Trophoblast cell (in vitro differentiated cells and primary cell): ENCODE measurements at regions not wholly inside any gene's neighbourhood (a gene's known extent, or its start where the extent isn't known, plus 50 kb on each side); places are given as distances from the start of the nearest gene placed in this dataset.

Experiments
- DNase-seq, 2 donors: peaks; one replicate each; pipeline ENCODE4 v3.0.0-alpha.2; 2016
- H2AFZ ChIP-seq: 2 replicates; pipeline ENCODE4 v1.6.1; 2013; ENCODE audit warnings: low read length, moderate library complexity, mild to moderate bottlenecking; ENCODE audit not compliant: insufficient read depth, poor library complexity
- H2AK5ac ChIP-seq: 2 replicates; pipeline ENCODE4 v1.6.1; 2013; ENCODE audit warnings: mild to moderate bottlenecking, low read length
- H2BK120ac ChIP-seq: 2 replicates; pipeline ENCODE4 v1.6.1; 2013; ENCODE audit warnings: low read length, mild to moderate bottlenecking, moderate library complexity; ENCODE audit not compliant: insufficient read depth, poor library complexity
- H2BK12ac ChIP-seq: 2 replicates; pipeline ENCODE4 v1.6.1; 2013; ENCODE audit warnings: mild to moderate bottlenecking, low read length, moderate library complexity
- H2BK5ac ChIP-seq: 2 replicates; pipeline ENCODE4 v1.6.1; 2013; ENCODE audit warnings: low read length, low read depth, moderate library complexity, mild to moderate bottlenecking; ENCODE audit not compliant: poor library complexity
- H3K14ac ChIP-seq: 2 replicates; pipeline ENCODE4 v1.6.1; 2013; ENCODE audit warnings: mild to moderate bottlenecking, low read length
- H3K18ac ChIP-seq: 2 replicates; pipeline ENCODE4 v1.6.1; 2013; ENCODE audit warnings: mild to moderate bottlenecking, low read length
- H3K23ac ChIP-seq: 2 replicates; pipeline ENCODE4 v1.6.1; 2013; ENCODE audit warnings: low read length
- H3K27ac ChIP-seq: 2 replicates; pipeline ENCODE4 v1.5.1; 2013; ENCODE audit warnings: low read depth, mild to moderate bottlenecking, inconsistent platforms, low read length, moderate library complexity
- H3K27me3 ChIP-seq: 2 replicates; pipeline ENCODE4 v1.6.1; 2013; ENCODE audit warnings: inconsistent platforms, mild to moderate bottlenecking, low read length, moderate library complexity; ENCODE audit not compliant: insufficient read depth
- H3K36me3 ChIP-seq, 2 experiments: 1 replicate in 1 of 2; 2 replicates in 1 of 2; pipeline ENCODE4 v1.6.1; 2013; ENCODE audit warnings: low read length in 2 of 2, mild to moderate bottlenecking in 2 of 2, moderate library complexity in 1 of 2; ENCODE audit not compliant: insufficient read depth in 2 of 2, control insufficient read depth in 1 of 2
- H3K4ac ChIP-seq: 2 replicates; pipeline ENCODE4 v1.6.1; 2013; ENCODE audit warnings: low read depth, mild to moderate bottlenecking, low read length, moderate library complexity
- H3K4me1 ChIP-seq, 2 experiments: 1 replicate in 1 of 2; 2 replicates in 1 of 2; pipeline ENCODE4 v1.6.1; 2013; ENCODE audit warnings: low read length in 2 of 2, mild to moderate bottlenecking in 2 of 2, moderate library complexity in 1 of 2; ENCODE audit not compliant: insufficient read depth in 2 of 2, control insufficient read depth in 1 of 2
- H3K4me2 ChIP-seq: 2 replicates; pipeline ENCODE4 v1.6.1; 2013; ENCODE audit warnings: inconsistent platforms, mild to moderate bottlenecking, low read length, moderate library complexity
- H3K4me3 ChIP-seq: 2 replicates; pipeline ENCODE4 v1.5.1; 2013; ENCODE audit warnings: mild to moderate bottlenecking, low read depth, low read length, inconsistent platforms
- H3K79me1 ChIP-seq: one replicate; pipeline ENCODE4 v1.6.1; 2013; ENCODE audit warnings: low read length
- H3K79me2 ChIP-seq: 2 replicates; pipeline ENCODE4 v1.6.1; 2013; ENCODE audit warnings: low read length, mild to moderate bottlenecking; ENCODE audit not compliant: control insufficient read depth, insufficient read depth, poor library complexity
- H3K9ac ChIP-seq: 2 replicates; pipeline ENCODE4 v1.6.1; 2013; ENCODE audit warnings: mild to moderate bottlenecking, low read length
- H3K9me3 ChIP-seq: 2 replicates; pipeline ENCODE4 v1.6.1; 2013; ENCODE audit warnings: low read depth, mild to moderate bottlenecking, control low read depth, inconsistent platforms, low read length; ENCODE audit not compliant: insufficient read depth
- H4K12ac ChIP-seq: 2 replicates; pipeline ENCODE4 v1.6.1; 2013; ENCODE audit warnings: low read depth, mild to moderate bottlenecking, low read length, moderate library complexity
- H4K8ac ChIP-seq: 2 replicates; pipeline ENCODE4 v1.6.1; 2013; ENCODE audit warnings: low read depth, mild to moderate bottlenecking, low read length, moderate library complexity
- H4K91ac ChIP-seq: one replicate; pipeline ENCODE4 v1.6.1; 2013; ENCODE audit warnings: low read depth, mild to moderate bottlenecking, low read length, moderate library complexity
- WGBS: extraction: QIAGEN DNeasy Blood & Tissue Kit; methylation state at CpG from one replicate; pipeline ENCODE4 v1.1.7; 2013; ENCODE audit warnings: missing lambda C conversion rate; ENCODE audit not compliant: insufficient read length, insufficient coverage; ENCODE audit errors: extremely low coverage; 5-methylcytosine and 5-hydroxymethylcytosine counted together

DNA sequence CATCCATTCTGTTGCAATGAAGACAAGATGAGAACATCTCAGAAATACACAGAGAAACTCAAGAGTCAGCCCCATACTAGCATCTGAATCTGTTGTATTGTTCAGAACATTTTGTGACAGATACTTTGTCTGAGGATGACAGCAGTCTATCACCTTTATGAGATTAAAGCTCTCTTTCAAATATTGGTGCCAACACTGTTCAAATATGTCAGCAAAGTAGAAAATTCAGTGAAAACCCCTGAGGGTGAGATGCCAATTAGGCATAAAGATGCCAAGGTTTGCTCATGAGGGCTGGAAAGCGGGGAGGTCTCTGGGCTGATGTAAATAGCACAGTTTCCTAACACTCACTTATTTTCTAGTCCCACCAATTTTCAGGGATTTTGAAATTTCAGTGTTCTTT is 1054.2 kb upstream of the CRIM1 start:
- H3K4me1 ChIP-seq = no peaks in the 10 kb centered on the region
- H3K36me3 ChIP-seq = no peaks in the 10 kb centered on the region
- H2BK5ac ChIP-seq = no peak overlapping the region
- no peaks in the 10 kb centered on the region for H3K27me3 ChIP-seq
- no peaks in the 10 kb centered on the region for H3K9me3 ChIP-seq
- no peaks in the 10 kb centered on the region for H3K79me2 ChIP-seq
- no peak overlapping the region for H4K8ac ChIP-seq
- H3K4ac ChIP-seq = no peak overlapping the region
- no peak overlapping the region for H3K18ac ChIP-seq
- no peak overlapping the region for H3K23ac ChIP-seq
- no peak overlapping the region for H3K9ac ChIP-seq
- H3K4me3 ChIP-seq = no peak overlapping the region
- H3K14ac ChIP-seq = no peak overlapping the region
- no peak overlapping the region for H2BK120ac ChIP-seq
- no peak for DNase-seq
- no peak overlapping the region for H3K4me2 ChIP-seq
- H2AFZ ChIP-seq = no peak overlapping the region
- H2BK12ac ChIP-seq = no peak overlapping the region
- no CpG with 5 or more reads among the region's 1 CpG for WGBS
- H3K27ac ChIP-seq = no peak overlapping the region
- no peaks in the 10 kb centered on the region for H3K79me1 ChIP-seq
- no peak overlapping the region for H4K12ac ChIP-seq
- H4K91ac ChIP-seq = no peak overlapping the region
- no peak overlapping the region for H2AK5ac ChIP-seq

DNA sequence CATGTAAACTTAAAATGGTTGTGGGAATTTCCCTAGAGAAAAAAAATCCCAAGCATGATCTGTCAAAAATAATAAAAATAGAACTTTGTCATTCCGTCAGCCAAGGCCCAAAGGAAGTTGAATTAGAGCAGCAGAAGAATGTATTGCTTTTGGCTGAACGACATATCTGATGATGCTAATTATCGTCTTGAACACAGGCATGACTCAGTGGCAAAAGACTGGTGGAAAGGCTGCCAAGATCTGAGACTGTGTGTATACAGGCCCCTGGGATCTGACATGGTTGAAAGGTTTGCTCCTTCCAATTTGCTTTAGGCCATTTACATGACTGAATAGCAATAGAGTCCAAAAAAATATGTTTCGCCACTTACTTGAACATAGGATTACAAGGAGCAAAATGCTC is 1057.1 kb upstream of the CRIM1 start:
- no peaks in the 10 kb centered on the region for H3K79me1 ChIP-seq
- no peak overlapping the region for H4K8ac ChIP-seq
- H2AFZ ChIP-seq = no peak overlapping the region
- no peaks in the 10 kb centered on the region for H3K27me3 ChIP-seq
- no peak overlapping the region for H3K4me3 ChIP-seq
- H3K27ac ChIP-seq = no peak overlapping the region
- no peak overlapping the region for H2BK120ac ChIP-seq
- H3K4me2 ChIP-seq = no peak overlapping the region
- H3K4me1 ChIP-seq = no peaks in the 10 kb centered on the region
- no peaks in the 10 kb centered on the region for H3K36me3 ChIP-seq
- no peak overlapping the region for H3K18ac ChIP-seq
- DNase-seq = no peak
- no peaks in the 10 kb centered on the region for H3K9me3 ChIP-seq
- no peak overlapping the region for H3K9ac ChIP-seq
- H4K91ac ChIP-seq = no peak overlapping the region
- H3K14ac ChIP-seq = no peak overlapping the region
- no peak overlapping the region for H3K4ac ChIP-seq
- H3K79me2 ChIP-seq = no peaks in the 10 kb centered on the region
- no peak overlapping the region for H2BK5ac ChIP-seq
- no peak overlapping the region for H2BK12ac ChIP-seq
- H2AK5ac ChIP-seq = no peak overlapping the region
- WGBS = no CpG with 5 or more reads among the region's 4 CpGs
- H3K23ac ChIP-seq = no peak overlapping the region
- no peak overlapping the region for H4K12ac ChIP-seq

- H3K27ac ChIP-seq = no peak overlapping the region
- H2BK5ac ChIP-seq = no peak overlapping the region
- H3K79me2 ChIP-seq = no peaks in the 10 kb centered on the region
- no peak overlapping the region for H3K4ac ChIP-seq
- H3K18ac ChIP-seq = no peak overlapping the region
- no peak overlapping the region for H2BK120ac ChIP-seq
- H3K79me1 ChIP-seq = no peaks in the 10 kb centered on the region
- no peak overlapping the region for H4K12ac ChIP-seq
- H3K36me3 ChIP-seq = no peaks in the 10 kb centered on the region
- H3K27me3 ChIP-seq = no peaks in the 10 kb centered on the region
- H3K4me1 ChIP-seq = no peaks in the 10 kb centered on the region
- WGBS = no CpG with 5 or more reads among the region's 4 CpGs
- H3K9ac ChIP-seq = no peak overlapping the region
- H3K23ac ChIP-seq = no peak overlapping the region
- no peak overlapping the region for H3K4me2 ChIP-seq
- no peak for DNase-seq
- no peak overlapping the region for H4K8ac ChIP-seq
- no peak overlapping the region for H2AK5ac ChIP-seq
- H4K91ac ChIP-seq = no peak overlapping the region
- H3K14ac ChIP-seq = no peak overlapping the region
- H3K9me3 ChIP-seq = no peaks in the 10 kb centered on the region
- no peak overlapping the region for H3K4me3 ChIP-seq
- H2BK12ac ChIP-seq = no peak overlapping the region
- no peak overlapping the region for H2AFZ ChIP-seq
These were observed 1058.2 kb upstream of the CRIM1 start for GRCh38 chr2:35297403-35297802.

GRCh38 chr2:35294636-35295263 is 1060.8 kb upstream of the CRIM1 start:
- no peak overlapping the region for H3K4ac ChIP-seq
- H2BK5ac ChIP-seq = no peak overlapping the region
- H3K4me1 ChIP-seq = no peaks in the 10 kb centered on the region
- no peak overlapping the region for H2AFZ ChIP-seq
- H3K9me3 ChIP-seq = no peaks in the 10 kb centered on the region
- H3K36me3 ChIP-seq = no peaks in the 10 kb centered on the region
- H2AK5ac ChIP-seq = no peak overlapping the region
- H4K91ac ChIP-seq = no peak overlapping the region
- H3K14ac ChIP-seq = no peak overlapping the region
- H3K27ac ChIP-seq = no peak overlapping the region
- H3K79me2 ChIP-seq = no peaks in the 10 kb centered on the region
- H2BK12ac ChIP-seq = no peak overlapping the region
- no peak overlapping the region for H3K4me3 ChIP-seq
- no peak for DNase-seq
- no peak overlapping the region for H3K23ac ChIP-seq
- H4K8ac ChIP-seq = no peak overlapping the region
- H3K4me2 ChIP-seq = no peak overlapping the region
- H3K18ac ChIP-seq = no peak overlapping the region
- WGBS = no CpG with 5 or more reads among the region's 7 CpGs
- H3K9ac ChIP-seq = no peak overlapping the region
- no peaks in the 10 kb centered on the region for H3K79me1 ChIP-seq
- no peak overlapping the region for H4K12ac ChIP-seq
- no peak overlapping the region for H2BK120ac ChIP-seq
- H3K27me3 ChIP-seq = no peaks in the 10 kb centered on the region
